IMR-90 (cell line): ENCODE measurements at regions not wholly inside any gene's neighbourhood (a gene's known extent, or its start where the extent isn't known, plus 50 kb on each side); places are given as distances from the start of the nearest gene placed in this dataset.

Source experiments
- CEBPB ChIP-seq: IDR thresholded peaks from 2 replicates; pipeline ENCODE4 v1.6.1; 2012; ENCODE audit warnings: low read depth, low read length, improper control_type of control experiment
- CHD1 ChIP-seq: IDR thresholded peaks from 2 replicates; pipeline ENCODE4 v1.6.1; 2012; ENCODE audit warnings: low read depth, low read length, improper control_type of control experiment
- MAZ ChIP-seq: IDR thresholded peaks from 2 replicates; pipeline ENCODE4 v1.6.1; 2012; ENCODE audit warnings: low read depth, mild to moderate bottlenecking, low read length, improper control_type of control experiment, moderate library complexity, borderline replicate concordance
- NFE2L2 ChIP-seq: fragments of 150-350 bp; IDR thresholded peaks from 2 replicates; pipeline ENCODE4 v1.6.1; 2016; ENCODE audit warnings: low read depth, mild to moderate bottlenecking, low read length
- POLR2A ChIP-seq: IDR thresholded peaks from 2 replicates; pipeline ENCODE4 v1.6.1; 2012; ENCODE audit warnings: mild to moderate bottlenecking, low read depth, low read length
- RAD21 ChIP-seq: IDR thresholded peaks from 2 replicates; pipeline ENCODE4 v1.6.1; 2012; ENCODE audit warnings: low read length, improper control_type of control experiment
- RFX5 ChIP-seq: IDR thresholded peaks from 2 replicates; pipeline ENCODE4 v1.8.0; 2012; ENCODE audit warnings: low read depth, mild to moderate bottlenecking, low read length, moderate library complexity
- TF ChIP-seq, protein P1 (sequence below): conservative IDR thresholded peaks from 2 replicates; pipeline ENCODE4 v1.5.1; 2012; ENCODE audit warnings: mild to moderate bottlenecking, low read depth, low read length, improper control_type of control experiment

DNA sequence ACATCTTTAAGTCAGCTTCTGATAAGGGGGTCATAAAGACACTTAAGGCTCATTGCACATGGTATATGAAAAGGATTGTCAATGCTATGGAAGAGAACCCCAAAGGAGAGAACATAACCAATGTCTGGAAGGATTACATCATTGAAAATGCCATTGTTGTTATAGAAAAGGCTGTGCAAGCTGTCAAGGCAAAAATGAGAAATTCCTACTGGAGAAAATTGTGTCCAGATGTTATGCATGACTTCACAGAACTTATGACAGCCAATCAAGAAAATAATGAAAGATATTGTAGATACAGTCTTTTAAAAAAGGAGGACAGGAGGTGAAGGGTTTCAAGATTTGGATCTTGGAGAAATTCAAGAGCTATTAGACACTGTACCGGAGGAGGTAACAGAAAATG is 96.3 kb upstream of the MBNL1 start:
- TF ChIP-seq MAZ: no peak
- TF ChIP-seq, protein P1, sequence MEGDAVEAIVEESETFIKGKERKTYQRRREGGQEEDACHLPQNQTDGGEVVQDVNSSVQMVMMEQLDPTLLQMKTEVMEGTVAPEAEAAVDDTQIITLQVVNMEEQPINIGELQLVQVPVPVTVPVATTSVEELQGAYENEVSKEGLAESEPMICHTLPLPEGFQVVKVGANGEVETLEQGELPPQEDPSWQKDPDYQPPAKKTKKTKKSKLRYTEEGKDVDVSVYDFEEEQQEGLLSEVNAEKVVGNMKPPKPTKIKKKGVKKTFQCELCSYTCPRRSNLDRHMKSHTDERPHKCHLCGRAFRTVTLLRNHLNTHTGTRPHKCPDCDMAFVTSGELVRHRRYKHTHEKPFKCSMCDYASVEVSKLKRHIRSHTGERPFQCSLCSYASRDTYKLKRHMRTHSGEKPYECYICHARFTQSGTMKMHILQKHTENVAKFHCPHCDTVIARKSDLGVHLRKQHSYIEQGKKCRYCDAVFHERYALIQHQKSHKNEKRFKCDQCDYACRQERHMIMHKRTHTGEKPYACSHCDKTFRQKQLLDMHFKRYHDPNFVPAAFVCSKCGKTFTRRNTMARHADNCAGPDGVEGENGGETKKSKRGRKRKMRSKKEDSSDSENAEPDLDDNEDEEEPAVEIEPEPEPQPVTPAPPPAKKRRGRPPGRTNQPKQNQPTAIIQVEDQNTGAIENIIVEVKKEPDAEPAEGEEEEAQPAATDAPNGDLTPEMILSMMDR: no peak
- no peak for TF ChIP-seq RAD21
- no peak for TF ChIP-seq POLR2A
- no peak for TF ChIP-seq CEBPB
- TF ChIP-seq CHD1: no peak
- TF ChIP-seq NFE2L2: no peak
- no peak for TF ChIP-seq RFX5
